Trophoblast cell (in vitro differentiated cells and primary cell): ENCODE measurements at regions not wholly inside any gene's neighbourhood (a gene's known extent, or its start where the extent isn't known, plus 50 kb on each side); places are given as distances from the start of the nearest gene placed in this dataset.

Experiments
- DNase-seq, 2 donors: peaks; one replicate each; pipeline ENCODE4 v3.0.0-alpha.2; 2016
- H2AFZ ChIP-seq: 2 replicates; pipeline ENCODE4 v1.6.1; 2013; ENCODE audit warnings: low read length, moderate library complexity, mild to moderate bottlenecking; ENCODE audit not compliant: insufficient read depth, poor library complexity
- H2AK5ac ChIP-seq: 2 replicates; pipeline ENCODE4 v1.6.1; 2013; ENCODE audit warnings: mild to moderate bottlenecking, low read length
- H2BK120ac ChIP-seq: 2 replicates; pipeline ENCODE4 v1.6.1; 2013; ENCODE audit warnings: low read length, mild to moderate bottlenecking, moderate library complexity; ENCODE audit not compliant: insufficient read depth, poor library complexity
- H2BK12ac ChIP-seq: 2 replicates; pipeline ENCODE4 v1.6.1; 2013; ENCODE audit warnings: mild to moderate bottlenecking, low read length, moderate library complexity
- H2BK5ac ChIP-seq: 2 replicates; pipeline ENCODE4 v1.6.1; 2013; ENCODE audit warnings: low read length, low read depth, moderate library complexity, mild to moderate bottlenecking; ENCODE audit not compliant: poor library complexity
- H3K14ac ChIP-seq: 2 replicates; pipeline ENCODE4 v1.6.1; 2013; ENCODE audit warnings: mild to moderate bottlenecking, low read length
- H3K18ac ChIP-seq: 2 replicates; pipeline ENCODE4 v1.6.1; 2013; ENCODE audit warnings: mild to moderate bottlenecking, low read length
- H3K23ac ChIP-seq: 2 replicates; pipeline ENCODE4 v1.6.1; 2013; ENCODE audit warnings: low read length
- H3K27ac ChIP-seq: 2 replicates; pipeline ENCODE4 v1.5.1; 2013; ENCODE audit warnings: low read depth, mild to moderate bottlenecking, inconsistent platforms, low read length, moderate library complexity
- H3K27me3 ChIP-seq: 2 replicates; pipeline ENCODE4 v1.6.1; 2013; ENCODE audit warnings: inconsistent platforms, mild to moderate bottlenecking, low read length, moderate library complexity; ENCODE audit not compliant: insufficient read depth
- H3K36me3 ChIP-seq, 2 experiments: 1 replicate in 1 of 2; 2 replicates in 1 of 2; pipeline ENCODE4 v1.6.1; 2013; ENCODE audit warnings: low read length in 2 of 2, mild to moderate bottlenecking in 2 of 2, moderate library complexity in 1 of 2; ENCODE audit not compliant: insufficient read depth in 2 of 2, control insufficient read depth in 1 of 2
- H3K4ac ChIP-seq: 2 replicates; pipeline ENCODE4 v1.6.1; 2013; ENCODE audit warnings: low read depth, mild to moderate bottlenecking, low read length, moderate library complexity
- H3K4me1 ChIP-seq, 2 experiments: 1 replicate in 1 of 2; 2 replicates in 1 of 2; pipeline ENCODE4 v1.6.1; 2013; ENCODE audit warnings: low read length in 2 of 2, mild to moderate bottlenecking in 2 of 2, moderate library complexity in 1 of 2; ENCODE audit not compliant: insufficient read depth in 2 of 2, control insufficient read depth in 1 of 2
- H3K4me2 ChIP-seq: 2 replicates; pipeline ENCODE4 v1.6.1; 2013; ENCODE audit warnings: inconsistent platforms, mild to moderate bottlenecking, low read length, moderate library complexity
- H3K4me3 ChIP-seq: 2 replicates; pipeline ENCODE4 v1.5.1; 2013; ENCODE audit warnings: mild to moderate bottlenecking, low read depth, low read length, inconsistent platforms
- H3K79me1 ChIP-seq: one replicate; pipeline ENCODE4 v1.6.1; 2013; ENCODE audit warnings: low read length
- H3K79me2 ChIP-seq: 2 replicates; pipeline ENCODE4 v1.6.1; 2013; ENCODE audit warnings: low read length, mild to moderate bottlenecking; ENCODE audit not compliant: control insufficient read depth, insufficient read depth, poor library complexity
- H3K9ac ChIP-seq: 2 replicates; pipeline ENCODE4 v1.6.1; 2013; ENCODE audit warnings: mild to moderate bottlenecking, low read length
- H3K9me3 ChIP-seq: 2 replicates; pipeline ENCODE4 v1.6.1; 2013; ENCODE audit warnings: low read depth, mild to moderate bottlenecking, control low read depth, inconsistent platforms, low read length; ENCODE audit not compliant: insufficient read depth
- H4K12ac ChIP-seq: 2 replicates; pipeline ENCODE4 v1.6.1; 2013; ENCODE audit warnings: low read depth, mild to moderate bottlenecking, low read length, moderate library complexity
- H4K8ac ChIP-seq: 2 replicates; pipeline ENCODE4 v1.6.1; 2013; ENCODE audit warnings: low read depth, mild to moderate bottlenecking, low read length, moderate library complexity
- H4K91ac ChIP-seq: one replicate; pipeline ENCODE4 v1.6.1; 2013; ENCODE audit warnings: low read depth, mild to moderate bottlenecking, low read length, moderate library complexity
- WGBS: extraction: QIAGEN DNeasy Blood & Tissue Kit; methylation state at CpG from one replicate; pipeline ENCODE4 v1.1.7; 2013; ENCODE audit warnings: missing lambda C conversion rate; ENCODE audit not compliant: insufficient read length, insufficient coverage; ENCODE audit errors: extremely low coverage; 5-methylcytosine and 5-hydroxymethylcytosine counted together

GRCh38 chr15:62553911-62554563 is 389.0 kb upstream of the C2CD4B start:
- Histone ChIP-seq H3K23ac (no peak overlapping the region), H4K91ac (no peak overlapping the region), H3K4me3 (no peak overlapping the region), H3K18ac (no peak overlapping the region), H2BK120ac (no peak overlapping the region), H3K9ac (no peak overlapping the region), H3K79me1 (no peaks in the 10 kb centered on the region), H3K27me3 (no peaks in the 10 kb centered on the region), H2BK12ac (no peak overlapping the region), H3K4ac (no peak overlapping the region), H3K9me3 (no peaks in the 10 kb centered on the region), H3K79me2 (no peaks in the 10 kb centered on the region), H4K8ac (no peak overlapping the region), H2AFZ (no peak overlapping the region), H3K4me2 (no peak overlapping the region), H3K27ac (no peak overlapping the region), H3K4me1 (peaks cover 2% of the 10 kb centered on the region in 2 experiments), H2BK5ac (no peak overlapping the region), H4K12ac (no peak overlapping the region), H2AK5ac (no peak overlapping the region), H3K14ac (no peak overlapping the region), H3K36me3 (peaks cover 0 to 1% of the 10 kb centered on the region in 2 experiments)
- no CpG with 5 or more reads among the region's 2 CpGs for WGBS
- DNase-seq = no peak

GRCh38 chr15:62558640-62559380 is 393.7 kb upstream of the C2CD4B start:
- no peak overlapping the region for H3K23ac ChIP-seq
- no peaks in the 10 kb centered on the region for H3K79me2 ChIP-seq
- no peak overlapping the region for H3K27ac ChIP-seq
- peaks cover 6 to 10% of the 10 kb centered on the region in 2 experiments for H3K4me1 ChIP-seq
- no peak overlapping the region for H2BK120ac ChIP-seq
- no peak overlapping the region for H3K18ac ChIP-seq
- no peak overlapping the region for H3K4me2 ChIP-seq
- no peak overlapping the region for H4K91ac ChIP-seq
- no peak overlapping the region for H4K8ac ChIP-seq
- no peaks in the 10 kb centered on the region for H3K9me3 ChIP-seq
- H2AK5ac ChIP-seq = no peak overlapping the region
- DNase-seq = no peak
- H3K27me3 ChIP-seq = no peaks in the 10 kb centered on the region
- no CpG with 5 or more reads among the region's 8 CpGs for WGBS
- no peak overlapping the region for H3K9ac ChIP-seq
- no peaks in the 10 kb centered on the region for H3K79me1 ChIP-seq
- H3K4me3 ChIP-seq = no peak overlapping the region
- no peak overlapping the region for H4K12ac ChIP-seq
- H2AFZ ChIP-seq = no peak overlapping the region
- H3K4ac ChIP-seq = no peak overlapping the region
- peaks cover 0 to 1% of the 10 kb centered on the region in 2 experiments for H3K36me3 ChIP-seq
- H2BK12ac ChIP-seq = no peak overlapping the region
- no peak overlapping the region for H2BK5ac ChIP-seq
- H3K14ac ChIP-seq = no peak overlapping the region

- Histone ChIP-seq H4K12ac (no peak overlapping the region), H4K91ac (no peak overlapping the region), H2BK5ac (no peak overlapping the region), H3K4me1 (peaks cover 6 to 10% of the 10 kb centered on the region in 2 experiments), H2AFZ (no peak overlapping the region), H2BK120ac (no peak overlapping the region), H3K9ac (no peak overlapping the region), H3K23ac (no peak overlapping the region), H3K14ac (no peak overlapping the region), H2BK12ac (no peak overlapping the region), H2AK5ac (no peak overlapping the region), H3K4me3 (no peak overlapping the region), H3K27ac (no peak overlapping the region), H4K8ac (no peak overlapping the region), H3K79me1 (no peaks in the 10 kb centered on the region), H3K18ac (no peak overlapping the region), H3K36me3 (peaks cover 0 to 1% of the 10 kb centered on the region in 2 experiments), H3K79me2 (no peaks in the 10 kb centered on the region), H3K9me3 (no peaks in the 10 kb centered on the region), H3K27me3 (no peaks in the 10 kb centered on the region), H3K4ac (no peak overlapping the region), H3K4me2 (no peak overlapping the region)
- no CpG with 5 or more reads among the region's 1 CpG for WGBS
- DNase-seq = no peak
These were observed 394.3 kb upstream of the C2CD4B start for GRCh38 chr15:62559381-62559733.

- no peak overlapping the region for H4K12ac ChIP-seq
- no peaks in the 10 kb centered on the region for H3K27me3 ChIP-seq
- H3K4me2 ChIP-seq = peak overlapping the region; percentile 20
- H2BK120ac ChIP-seq = no peak overlapping the region
- no peaks in the 10 kb centered on the region for H3K79me1 ChIP-seq
- H4K8ac ChIP-seq = no peak overlapping the region
- H3K23ac ChIP-seq = no peak overlapping the region
- peaks cover 0 to 1% of the 10 kb centered on the region in 2 experiments for H3K36me3 ChIP-seq
- no peak overlapping the region for H2BK12ac ChIP-seq
- H2BK5ac ChIP-seq = no peak overlapping the region
- no CpG with 5 or more reads among the region's 11 CpGs for WGBS
- H3K4me1 ChIP-seq = peaks cover 5 to 10% of the 10 kb centered on the region in 2 experiments
- H3K18ac ChIP-seq = no peak overlapping the region
- no peaks in the 10 kb centered on the region for H3K79me2 ChIP-seq
- H3K9ac ChIP-seq = no peak overlapping the region
- H3K9me3 ChIP-seq = no peaks in the 10 kb centered on the region
- H2AFZ ChIP-seq = no peak overlapping the region
- no peak for DNase-seq
- no peak overlapping the region for H3K4me3 ChIP-seq
- no peak overlapping the region for H2AK5ac ChIP-seq
- H3K4ac ChIP-seq = no peak overlapping the region
- H4K91ac ChIP-seq = no peak overlapping the region
- H3K14ac ChIP-seq = no peak overlapping the region
- H3K27ac ChIP-seq = no peak overlapping the region
These were observed 396.0 kb upstream of the C2CD4B start for GRCh38 chr15:62561059-62561519.
